Left forelimb (tissue), 1 donor: ENCODE measurements at regions not wholly inside any gene's neighbourhood (a gene's known extent, or its start where the extent isn't known, plus 50 kb on each side); places are given as distances from the start of the nearest gene placed in this dataset.

Source experiments
- DNase-seq: peaks from one replicate; pipeline ENCODE4 v3.0.0-alpha.2; 2018; ENCODE audit warnings: low spot score

DNA sequence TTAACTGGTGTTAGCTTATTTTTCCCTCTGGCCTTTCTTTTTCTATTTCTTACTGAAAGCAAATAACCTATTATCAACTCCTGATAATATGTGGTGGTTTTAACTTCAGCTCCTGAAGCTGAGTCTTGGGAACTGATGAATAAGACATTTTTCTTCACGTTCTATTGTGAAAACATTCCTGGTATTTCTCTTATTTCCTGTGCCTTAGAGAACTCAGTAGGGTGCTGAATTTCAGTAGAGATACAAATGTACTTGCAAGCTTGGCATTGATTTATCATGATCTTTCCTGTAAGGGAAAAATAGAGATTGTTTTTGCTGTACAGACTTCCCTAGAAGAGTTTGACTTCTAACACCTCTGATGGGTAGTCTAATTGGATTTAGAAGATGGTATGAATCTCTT, 52.8 kb upstream of the DCC start:
- DNase-seq, result no peak

- no peak for DNase-seq
These were observed 51.5 kb upstream of the DCC start for GRCh38 chr18:52288403-52289004.

GRCh38 chr18:52289392-52289791, 50.6 kb upstream of the DCC start:
- no peak for DNase-seq
